ENCODE measurements at regions not wholly inside any gene's neighbourhood (a gene's known extent, or its start where the extent isn't known, plus 50 kb on each side); places are given as distances from the start of the nearest gene placed in this dataset.

GRCh38 chr6:168739381-168739780 lies 298.4 kb downstream of the SMOC2 start:
- DNase-seq: no peak

DNA sequence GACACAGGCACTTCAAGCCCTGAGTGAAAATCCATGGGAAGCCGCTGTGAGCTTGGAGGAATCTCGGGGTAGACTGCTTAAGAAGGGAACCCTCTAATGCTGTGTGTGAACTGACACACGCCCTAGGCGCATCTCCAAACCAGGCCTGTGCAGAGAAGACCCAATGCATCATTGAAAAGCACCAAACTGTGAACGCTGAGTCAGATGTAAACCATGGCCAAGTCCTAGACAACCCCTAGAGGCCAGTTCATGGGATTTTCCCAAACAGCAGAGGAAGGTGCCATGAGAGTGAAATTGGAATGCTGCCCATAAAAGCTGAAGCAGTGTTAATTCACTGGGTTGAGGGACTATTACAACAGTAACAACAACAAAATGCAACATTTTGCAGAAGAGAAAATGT lies 296.5 kb downstream of the SMOC2 start:
- no peak for DNase-seq

DNA sequence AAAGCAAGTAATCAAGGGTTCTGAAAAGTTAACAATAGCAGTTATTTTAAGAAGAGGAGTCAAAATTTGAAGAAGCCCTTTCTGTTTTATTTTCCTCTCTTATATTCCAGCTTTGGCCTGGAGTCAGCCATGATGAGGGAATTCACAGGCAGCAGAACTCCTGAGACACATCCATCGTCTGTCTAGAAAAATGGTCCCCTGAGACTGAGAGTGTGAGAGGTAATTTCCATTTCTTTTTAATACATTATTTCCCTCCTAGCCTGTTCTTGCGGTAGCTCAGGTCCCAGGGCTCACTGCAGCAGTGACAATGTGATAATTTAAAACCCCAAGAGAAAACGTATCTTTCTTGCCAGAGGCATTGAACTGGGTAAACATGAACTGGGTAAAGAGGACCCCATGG lies 296.0 kb downstream of the SMOC2 start:
- no peak for DNase-seq

DNA sequence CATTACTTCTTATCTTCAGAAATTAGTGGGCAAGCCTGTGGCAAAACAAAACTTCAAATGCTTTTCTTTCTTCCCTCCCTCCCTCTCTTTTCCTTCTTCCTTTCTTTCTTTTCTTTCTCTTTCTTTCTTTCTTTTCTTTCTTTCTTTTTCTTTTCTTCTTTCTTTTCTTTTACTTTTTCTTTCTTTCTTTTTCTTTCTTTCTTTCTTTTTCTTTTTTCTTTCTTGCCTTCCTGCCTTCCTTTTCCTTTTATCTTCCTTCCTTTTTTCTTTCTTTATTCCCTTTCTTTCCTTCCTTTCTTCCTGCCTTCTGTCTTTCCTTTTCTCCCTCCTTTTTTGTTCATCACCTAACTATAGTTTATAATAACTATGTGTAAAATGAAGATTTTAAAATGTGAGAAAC lies 295.1 kb downstream of the SMOC2 start:
- no peak for DNase-seq

DNA sequence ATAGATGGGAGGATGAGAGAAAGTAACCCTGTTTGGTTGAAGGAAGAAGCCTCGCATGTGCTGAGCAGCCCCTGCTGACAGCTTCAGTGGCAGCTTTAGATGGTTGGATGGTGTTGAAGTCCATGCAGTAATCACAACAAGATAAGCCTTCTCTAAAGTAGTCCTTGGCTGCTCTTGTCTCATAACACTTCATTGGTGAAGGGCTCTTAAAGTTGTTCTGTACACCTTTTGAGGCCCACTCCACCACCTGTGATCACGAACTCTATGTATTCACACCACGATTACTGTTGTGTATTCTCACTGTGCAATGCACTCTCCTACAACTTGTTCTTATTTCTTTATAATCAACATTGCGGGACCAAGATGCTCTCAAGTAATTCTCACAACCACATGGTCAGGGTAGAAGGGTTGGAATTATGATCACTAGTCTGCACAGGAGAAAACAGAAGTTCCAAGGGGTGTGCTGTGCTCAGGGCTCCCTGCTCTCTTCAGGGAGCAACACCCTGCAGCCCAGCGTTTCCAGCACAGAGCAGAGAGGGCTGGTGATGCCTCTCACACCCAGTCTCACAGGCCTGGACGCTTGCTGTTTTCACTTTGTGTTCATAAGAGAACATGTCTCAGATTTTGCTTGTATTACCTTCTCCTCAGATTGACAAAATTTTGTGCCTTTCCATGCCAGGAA lies 294.4 kb downstream of the SMOC2 start:
- DNase-seq: no peak

- no peak for DNase-seq
Measured at GRCh38 chr6:168734523-168734922, 293.5 kb downstream of the SMOC2 start.

- no peak for DNase-seq
Measured at GRCh38 chr6:168732676-168733075, 291.7 kb downstream of the SMOC2 start.

DNA sequence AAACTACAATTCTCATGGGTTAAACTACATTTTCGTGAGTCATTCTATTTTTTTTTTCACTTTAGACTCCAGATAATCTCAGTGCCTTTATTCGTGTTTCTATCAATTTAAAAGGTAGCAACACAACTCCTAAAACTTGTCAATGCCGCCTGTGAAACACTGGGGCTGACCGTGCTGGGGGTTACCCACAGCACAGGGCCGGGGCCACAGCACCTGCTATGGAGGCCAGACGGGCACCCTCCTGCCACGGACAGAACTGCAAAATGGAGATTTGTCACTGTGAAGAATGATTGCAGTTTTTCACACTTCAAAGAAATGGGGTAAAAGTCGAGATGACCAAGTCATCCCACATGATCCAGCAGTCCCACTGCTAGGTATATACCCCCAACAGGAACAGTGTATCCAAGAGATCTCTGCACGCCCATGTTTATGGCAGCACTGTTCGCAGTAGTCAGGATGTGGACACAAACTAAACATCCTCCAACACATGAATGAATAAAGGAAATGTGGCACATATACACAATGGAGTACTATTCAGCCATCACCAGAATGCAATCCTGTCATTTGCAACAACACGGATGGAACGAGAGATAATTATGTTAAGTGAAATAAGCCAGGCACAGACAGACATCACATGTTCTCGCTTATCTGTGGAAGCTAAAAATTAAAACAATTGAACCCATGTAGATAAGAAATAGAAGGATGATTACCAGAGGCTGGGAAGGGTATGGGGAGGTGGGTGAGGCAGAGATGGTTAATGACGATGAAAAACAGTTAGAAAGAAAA lies 290.1 kb downstream of the SMOC2 start:
- DNase-seq: no peak

DNA sequence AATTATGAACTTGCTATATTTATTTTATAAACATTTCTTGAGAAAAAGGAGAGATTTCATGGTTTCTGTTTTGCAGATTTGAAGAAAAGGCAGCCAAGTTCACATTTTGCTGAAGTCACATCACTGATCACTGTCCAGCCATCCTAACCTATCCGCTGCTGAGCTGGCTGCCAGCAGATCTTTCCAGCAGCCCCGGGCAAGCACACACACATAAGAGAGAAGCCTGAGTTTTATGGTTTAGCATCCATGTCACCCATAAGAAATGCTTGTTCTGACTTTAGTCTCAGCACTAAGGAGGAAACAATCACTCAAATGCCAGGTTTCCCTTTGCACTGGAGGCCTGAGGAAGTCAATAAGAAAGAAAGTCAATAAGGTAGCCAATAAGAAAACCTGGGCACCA lies 287.1 kb downstream of the SMOC2 start:
- no peak for DNase-seq

GRCh38 chr6:168726312-168726856 lies 285.4 kb downstream of the SMOC2 start:
- DNase-seq: no peak

- no peak for DNase-seq
Measured at GRCh38 chr6:168725802-168726201, 284.8 kb downstream of the SMOC2 start.

GRCh38 chr6:168724669-168725570 lies 283.9 kb downstream of the SMOC2 start:
- no peak for DNase-seq

DNA sequence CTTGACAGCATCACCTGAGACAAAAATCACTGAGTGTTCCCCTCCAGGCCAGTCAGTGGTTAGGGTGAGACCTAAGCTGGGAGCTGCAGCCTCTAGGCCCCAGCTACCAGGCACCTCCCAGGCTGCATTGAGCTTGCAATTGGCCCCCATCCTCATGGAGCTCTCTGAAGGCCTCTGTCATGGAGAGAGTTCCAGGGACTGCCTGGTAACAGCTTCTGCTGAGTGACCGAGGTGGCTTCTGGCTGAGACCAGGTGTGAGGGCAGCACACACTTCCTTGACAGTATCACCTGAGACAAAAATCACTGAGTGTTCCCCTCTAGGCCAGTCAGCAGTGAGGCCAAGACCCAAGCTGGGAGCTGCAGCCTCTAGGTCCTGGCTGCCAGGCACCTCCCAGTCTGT lies 283.0 kb downstream of the SMOC2 start:
- DNase-seq: no peak

GRCh38 chr6:168722397-168722796 lies 281.4 kb downstream of the SMOC2 start:
- no peak for DNase-seq

DNA sequence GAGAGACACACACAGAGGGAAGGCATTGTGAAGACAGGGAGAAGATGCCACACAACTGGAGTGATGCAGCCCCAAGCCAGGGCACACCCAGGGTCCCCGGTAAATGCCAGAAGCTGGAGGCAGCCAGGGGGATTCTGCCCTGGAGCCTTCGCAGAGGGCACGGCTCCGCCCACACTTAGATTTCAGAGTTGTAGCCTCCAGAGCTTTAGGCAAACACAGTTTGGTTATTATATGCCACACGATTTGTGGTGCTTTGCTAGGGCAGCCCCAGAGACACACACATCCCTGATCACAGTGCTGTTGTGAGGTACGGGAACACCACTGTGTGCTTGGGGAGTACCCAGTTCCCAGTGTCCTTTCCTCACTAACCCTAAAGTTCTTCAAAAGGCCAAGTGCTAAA lies 280.6 kb downstream of the SMOC2 start:
- DNase-seq: no peak

DNA sequence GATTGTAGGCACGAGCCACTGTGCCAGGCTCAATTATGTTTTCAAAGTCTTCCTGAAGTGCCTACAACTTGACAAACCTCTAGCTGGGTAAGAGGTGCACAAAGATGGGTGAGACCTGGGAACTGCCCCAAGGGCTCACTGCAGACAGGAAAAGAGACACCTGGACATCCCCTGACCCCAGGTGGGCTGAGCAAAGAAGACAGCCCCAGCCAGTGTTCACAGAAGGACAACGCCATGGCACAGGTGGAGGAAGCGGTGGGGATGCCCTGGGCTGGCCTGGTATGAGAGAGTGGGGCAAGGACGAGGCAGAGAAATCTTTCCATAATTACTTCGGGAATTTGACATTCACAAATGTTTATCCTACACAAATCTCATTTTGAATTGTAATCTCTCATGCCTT lies 278.9 kb downstream of the SMOC2 start:
- no peak for DNase-seq

- no peak for DNase-seq
Measured at GRCh38 chr6:168718821-168719475, 278.0 kb downstream of the SMOC2 start.
